Esophagus squamous epithelium (tissue), 5 donors: ENCODE measurements at regions not wholly inside any gene's neighbourhood (a gene's known extent, or its start where the extent isn't known, plus 50 kb on each side); places are given as distances from the start of the nearest gene placed in this dataset.
"Not testable (repeated sequence)": the region's sequence is repeated elsewhere in the genome, so short reads cannot be mapped to it uniquely, and the experiment has no call there.

Experiments
- DNase-seq: peaks from one replicate; lab custom pipeline; 2025; lab: John Stamatoyannopoulos, UW
- H3K27ac ChIP-seq, 4 donors: fragments of 200-600 bp; sonication (generic); one replicate each; pipeline ENCODE4 v1.5.1; 2016 to 2019; ENCODE audit warnings: mild to moderate bottlenecking in 1 of 4
- H3K27me3 ChIP-seq, 4 donors: fragments of 200-600 bp; sonication (generic); 1 replicate in 3 of 4; 2 replicates in 1 of 4; pipeline versions ENCODE4 v1.5.1 to v1.6.0; 2017 to 2021; ENCODE audit warnings: antibody characterized with exemption in 1 of 4
- H3K36me3 ChIP-seq, 3 donors: fragments of 200-600 bp; sonication (generic); one replicate each; pipeline ENCODE4 v1.5.1; 2016 to 2019
- H3K4me1 ChIP-seq, 3 donors: fragments of 200-600 bp; sonication (generic); one replicate each; pipeline ENCODE4 v1.5.1; 2017 to 2019
- H3K4me3 ChIP-seq, 4 donors: fragments of 200-600 bp; sonication (generic); 1 replicate in 3 of 4; 2 replicates in 1 of 4; pipeline ENCODE4 v1.5.1; 2016 to 2019; ENCODE audit warnings: mild to moderate bottlenecking in 2 of 4, moderate library complexity in 1 of 4
- H3K9me3 ChIP-seq, 3 donors: fragments of 200-600 bp; sonication (generic); one replicate each; pipeline ENCODE4 v1.5.1; 2016 to 2019
- POLR2A ChIP-seq, 4 donors: fragments of 450-650 bp; IDR thresholded peaks; one replicate each; pipeline ENCODE4 v1.6.1; 2017; ENCODE audit warnings: antibody characterized with exemption in 4 of 4, mild to moderate bottlenecking in 4 of 4, moderate library complexity in 3 of 4
- WGBS, 2 donors: methylation state at CpG; one replicate each; pipeline ENCODE4 v1.1.5; 2018; 5-methylcytosine and 5-hydroxymethylcytosine counted together
- intact Hi-C: fragments of 100-400 bp; cut with DNase I; formaldehyde crosslinking; loops from one replicate; pipeline ENCODE4 v1.15.0; 2022
- TF ChIP-seq, protein P1 (sequence below), 6 experiments: fragments of 450-650 bp in 4 of 6; fragments of 200-600 bp in 2 of 6; sonication (generic) in 2 of 6; IDR thresholded peaks; one replicate each; pipeline ENCODE4 v1.5.1; 2016 to 2019; ENCODE audit warnings: antibody characterized with exemption in 6 of 6, mild to moderate bottlenecking in 4 of 6, moderate library complexity in 4 of 6
- donor health status: DM: yes; HTN: yes; CAD: no.

DNA sequence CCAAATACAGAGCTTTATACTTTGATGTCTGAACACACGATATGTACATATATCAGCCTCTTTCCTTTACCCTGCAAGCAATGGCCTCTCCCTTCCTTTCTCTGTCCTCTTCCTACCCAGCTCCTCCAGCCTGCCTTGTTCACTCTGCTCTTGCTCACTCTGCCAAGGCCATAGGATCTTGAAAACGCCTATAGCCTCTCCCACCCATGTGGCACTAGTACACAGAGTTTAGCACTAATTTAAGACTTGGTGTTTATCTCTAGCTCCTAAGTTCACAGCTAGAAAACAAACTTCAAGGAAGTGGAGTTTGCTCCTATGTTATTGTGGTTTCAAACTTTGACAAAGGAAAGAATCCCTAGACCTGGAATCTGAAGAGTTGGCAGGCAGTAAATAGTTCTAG, 225.0 kb upstream of the RUNX1 start:
- Histone ChIP-seq H3K36me3 (no peaks in the 10 kb centered on the region), H3K27me3 (no peaks in the 10 kb centered on the region), H3K27ac (peak overlapping the region; percentile 14 to 70 (median 52)), H3K4me3 (no peak overlapping the region), H3K4me1 (peaks cover 0 to 58% (median 12%) of the 10 kb centered on the region in 3 donors), H3K9me3 (no peaks in the 10 kb centered on the region)
- no peak for TF ChIP-seq POLR2A (IDR thresholded peaks at IDR 0.05)
- TF ChIP-seq, protein P1, sequence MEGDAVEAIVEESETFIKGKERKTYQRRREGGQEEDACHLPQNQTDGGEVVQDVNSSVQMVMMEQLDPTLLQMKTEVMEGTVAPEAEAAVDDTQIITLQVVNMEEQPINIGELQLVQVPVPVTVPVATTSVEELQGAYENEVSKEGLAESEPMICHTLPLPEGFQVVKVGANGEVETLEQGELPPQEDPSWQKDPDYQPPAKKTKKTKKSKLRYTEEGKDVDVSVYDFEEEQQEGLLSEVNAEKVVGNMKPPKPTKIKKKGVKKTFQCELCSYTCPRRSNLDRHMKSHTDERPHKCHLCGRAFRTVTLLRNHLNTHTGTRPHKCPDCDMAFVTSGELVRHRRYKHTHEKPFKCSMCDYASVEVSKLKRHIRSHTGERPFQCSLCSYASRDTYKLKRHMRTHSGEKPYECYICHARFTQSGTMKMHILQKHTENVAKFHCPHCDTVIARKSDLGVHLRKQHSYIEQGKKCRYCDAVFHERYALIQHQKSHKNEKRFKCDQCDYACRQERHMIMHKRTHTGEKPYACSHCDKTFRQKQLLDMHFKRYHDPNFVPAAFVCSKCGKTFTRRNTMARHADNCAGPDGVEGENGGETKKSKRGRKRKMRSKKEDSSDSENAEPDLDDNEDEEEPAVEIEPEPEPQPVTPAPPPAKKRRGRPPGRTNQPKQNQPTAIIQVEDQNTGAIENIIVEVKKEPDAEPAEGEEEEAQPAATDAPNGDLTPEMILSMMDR (IDR thresholded peaks at IDR 0.05) = no peak
- intact Hi-C loops = no loop called here
- DNase-seq = no peak
- 62 to 81% methylated on average over 2 of the region's 2 CpGs for WGBS, 2 donors

DNA sequence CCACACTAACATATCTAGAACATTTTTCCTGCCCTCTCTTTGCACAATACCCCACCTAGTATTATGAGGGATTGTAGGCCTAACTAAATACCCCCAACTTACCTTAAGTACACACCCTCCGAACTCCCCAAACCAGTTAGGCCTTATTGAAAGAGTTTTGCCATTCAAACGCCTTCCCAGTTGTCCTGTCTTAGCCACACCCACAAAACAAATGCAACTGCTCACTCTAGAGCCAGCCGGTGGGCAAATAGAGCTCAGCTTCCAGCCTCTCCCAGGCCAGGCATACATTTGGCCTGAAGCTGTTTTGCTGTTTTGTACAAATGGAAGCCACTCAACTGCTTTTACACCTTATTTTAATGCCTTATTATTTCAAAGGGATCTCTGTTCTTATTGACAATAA, 224.2 kb upstream of the RUNX1 start:
- TF ChIP-seq, protein P1 (IDR thresholded peaks at IDR 0.05) = no peak
- TF ChIP-seq POLR2A (IDR thresholded peaks at IDR 0.05) = no peak
- 30 to 64% methylated on average over 3 of the region's 3 CpGs for WGBS, 2 donors
- H3K27me3 ChIP-seq = no peaks in the 10 kb centered on the region
- DNase-seq = no peak
- peak overlapping the region in 3 of 4 donors; percentile 35 to 70 (median 69) for H3K27ac ChIP-seq
- no peak overlapping the region for H3K4me3 ChIP-seq
- H3K9me3 ChIP-seq = no peaks in the 10 kb centered on the region
- intact Hi-C loops = no loop called here
- no peaks in the 10 kb centered on the region for H3K36me3 ChIP-seq
- H3K4me1 ChIP-seq = peaks cover 0 to 65% (median 12%) of the 10 kb centered on the region in 3 donors

DNA sequence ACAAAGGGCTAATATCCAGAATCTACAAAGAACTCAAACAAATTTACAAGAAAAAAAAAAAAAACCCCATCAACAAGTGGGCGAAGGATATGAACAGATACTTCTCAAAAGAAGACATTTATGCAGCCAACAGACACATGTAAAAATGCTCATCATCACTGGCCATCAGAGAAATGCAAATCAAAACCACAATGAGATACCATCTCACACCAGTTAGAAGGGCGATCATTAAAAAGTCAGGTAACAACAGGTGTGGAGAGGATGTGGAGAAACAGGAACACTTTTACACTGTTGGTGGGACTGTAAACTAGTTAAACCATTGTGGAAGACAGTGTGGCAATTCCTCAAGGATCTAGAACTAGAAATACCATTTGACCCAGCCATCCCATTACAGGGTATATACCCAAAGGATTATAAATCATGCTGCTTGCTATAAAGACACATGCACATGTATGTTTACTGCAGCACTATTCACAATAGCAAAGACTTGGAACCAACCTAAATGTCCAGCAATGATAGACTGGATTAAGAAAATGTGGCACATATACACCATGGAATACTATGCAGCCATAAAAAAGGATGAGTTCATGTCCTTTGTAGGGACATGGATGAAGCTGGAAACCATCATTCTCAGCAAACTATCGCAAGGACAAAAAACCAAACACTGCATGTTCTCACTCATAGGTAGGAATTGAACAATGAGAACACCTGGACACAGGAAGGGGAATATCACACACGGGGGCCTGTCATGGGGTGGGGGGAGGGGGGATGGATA, 222.4 kb upstream of the RUNX1 start:
- H3K9me3 ChIP-seq, intact Hi-C loops, H3K27ac ChIP-seq, H3K36me3 ChIP-seq, H3K27me3 ChIP-seq, DNase-seq, H3K4me3 ChIP-seq: not testable (repeated sequence)
- peaks cover 0 to 62% (median 0%) of the 10 kb centered on the region in 3 donors for H3K4me1 ChIP-seq
- 83 to 97% methylated on average over 3 of the region's 4 CpGs for WGBS, 2 donors

DNA sequence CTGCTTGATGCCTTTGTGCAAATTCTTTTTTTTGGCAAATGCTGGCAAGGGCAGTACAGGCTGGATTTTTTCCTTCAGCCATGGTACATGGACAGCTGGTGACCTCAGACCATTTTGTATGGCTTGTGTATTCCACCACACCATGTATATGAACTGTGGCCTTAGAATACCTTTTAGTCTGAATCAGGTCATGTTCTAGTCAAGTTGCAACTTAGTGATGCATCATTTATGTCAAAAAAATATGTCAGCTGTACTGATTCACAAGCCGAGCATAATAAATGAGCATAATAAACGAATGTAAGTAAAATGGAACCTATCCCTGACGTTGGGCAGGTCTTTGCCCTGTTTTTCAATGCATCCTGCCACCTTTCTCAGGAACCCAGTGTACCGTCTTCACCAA, 219.7 kb upstream of the RUNX1 start:
- Histone ChIP-seq H3K4me3 (no peak overlapping the region), H3K4me1 (peaks cover 0 to 65% (median 6%) of the 10 kb centered on the region in 3 donors), H3K27me3 (no peaks in the 10 kb centered on the region), H3K27ac (peak overlapping the region in 2 of 4 donors; percentile 48 to 58), H3K9me3 (no peaks in the 10 kb centered on the region), H3K36me3 (no peaks in the 10 kb centered on the region)
- intact Hi-C loops = no loop called here
- DNase-seq = no peak
- WGBS, 2 donors = 55 to 56% methylated on average over 4 of the region's 4 CpGs
- TF ChIP-seq, protein P1 (IDR thresholded peaks at IDR 0.05) = no peak
- TF ChIP-seq POLR2A (IDR thresholded peaks at IDR 0.05) = no peak

DNA sequence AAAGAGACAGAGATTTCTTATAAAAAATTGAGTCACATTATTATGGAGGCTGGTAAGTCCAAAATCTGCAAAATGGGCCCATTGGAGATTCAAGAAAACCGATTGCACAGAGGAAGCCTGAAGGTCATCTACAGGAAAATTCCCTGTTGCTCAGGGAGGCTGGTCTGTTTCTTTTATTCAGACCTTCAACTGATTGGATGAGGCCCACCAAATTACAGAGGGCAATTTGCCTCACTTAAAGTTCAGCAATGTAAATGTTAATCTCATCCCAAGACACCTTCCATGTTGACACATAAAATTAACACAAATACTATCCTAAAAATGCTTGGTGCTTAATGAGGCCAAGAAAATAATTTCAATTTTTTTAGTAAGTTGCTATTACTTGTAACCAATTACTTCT, 219.2 kb upstream of the RUNX1 start:
- Histone ChIP-seq H3K4me1 (peaks cover 0 to 65% (median 8%) of the 10 kb centered on the region in 3 donors), H3K27ac (peak overlapping the region in 1 of 4 donors; percentile 58), H3K9me3 (no peaks in the 10 kb centered on the region), H3K27me3 (no peaks in the 10 kb centered on the region), H3K4me3 (no peak overlapping the region), H3K36me3 (no peaks in the 10 kb centered on the region)
- intact Hi-C loops = no loop called here
- no peak for TF ChIP-seq POLR2A (IDR thresholded peaks at IDR 0.05)
- TF ChIP-seq, protein P1 (IDR thresholded peaks at IDR 0.05) = no peak
- DNase-seq = no peak
- WGBS, 2 donors = 67 to 100% methylated on average over 1 of the region's 1 CpG
